HUES64 (cell line): ENCODE measurements at regions not wholly inside any gene's neighbourhood (a gene's known extent, or its start where the extent isn't known, plus 50 kb on each side); places are given as distances from the start of the nearest gene placed in this dataset.

ENCODE experiments used
- H3K27ac ChIP-seq: 2 replicates; pipeline ENCODE4 v1.7.0; 2013; ENCODE audit warnings: low read depth, low read length, inconsistent platforms
- H3K27me3 ChIP-seq: 2 replicates; pipeline ENCODE4 v1.6.1; 2013; ENCODE audit warnings: mild to moderate bottlenecking, low read length; ENCODE audit not compliant: insufficient read depth
- H3K36me3 ChIP-seq: 2 replicates; pipeline ENCODE4 v1.6.1; 2013; ENCODE audit warnings: mild to moderate bottlenecking, low read length; ENCODE audit not compliant: insufficient read depth
- H3K4me1 ChIP-seq: 2 replicates; pipeline ENCODE4 v1.6.1; 2013; ENCODE audit warnings: mild to moderate bottlenecking, low read length, moderate library complexity; ENCODE audit not compliant: insufficient read depth
- H3K4me3 ChIP-seq: 2 replicates; pipeline ENCODE4 v1.5.1; 2013; ENCODE audit warnings: mild to moderate bottlenecking, low read length, moderate library complexity
- H3K9ac ChIP-seq: 2 replicates; pipeline ENCODE4 v1.6.1; 2013; ENCODE audit warnings: mild to moderate bottlenecking, low read depth, low read length
- H3K9me3 ChIP-seq: 2 replicates; pipeline ENCODE4 v1.6.1; 2013; ENCODE audit warnings: low read depth, low read length; ENCODE audit not compliant: insufficient read depth
- WGBS: fragments of 150-250, 120-280 bp; methylation state at CpG from one replicate; pipeline ENCODE4 v1.1.7; 2013; ENCODE audit warnings: missing lambda C conversion rate; 5-methylcytosine and 5-hydroxymethylcytosine counted together

- no peak overlapping the region for H3K4me3 ChIP-seq
- 100% methylated on average over 1 of the region's 1 CpG for WGBS
- H3K4me1 ChIP-seq = peaks cover 10% of the 10 kb centered on the region
- H3K27ac ChIP-seq = no peak overlapping the region
- no peak overlapping the region for H3K9ac ChIP-seq
- H3K27me3 ChIP-seq = no peaks in the 10 kb centered on the region
- no peaks in the 10 kb centered on the region for H3K36me3 ChIP-seq
- H3K9me3 ChIP-seq = no peaks in the 10 kb centered on the region
These were observed 918.1 kb upstream of the SORCS1 start for GRCh38 chr10:108082596-108082995.

- Histone ChIP-seq H3K27ac (no peak overlapping the region), H3K36me3 (no peaks in the 10 kb centered on the region), H3K27me3 (no peaks in the 10 kb centered on the region), H3K9ac (no peak overlapping the region), H3K4me1 (no peaks in the 10 kb centered on the region), H3K4me3 (no peak overlapping the region), H3K9me3 (no peaks in the 10 kb centered on the region)
- WGBS = 82% methylated on average over 2 of the region's 2 CpGs
These were observed 913.8 kb upstream of the SORCS1 start for GRCh38 chr10:108078263-108078662.

- Histone ChIP-seq H3K9me3 (no peaks in the 10 kb centered on the region), H3K4me3 (no peak overlapping the region), H3K36me3 (no peaks in the 10 kb centered on the region), H3K27ac (no peak overlapping the region), H3K4me1 (no peaks in the 10 kb centered on the region), H3K9ac (no peak overlapping the region), H3K27me3 (no peaks in the 10 kb centered on the region)
- 88% methylated on average over 2 of the region's 3 CpGs for WGBS
These were observed 908.0 kb upstream of the SORCS1 start for GRCh38 chr10:108072466-108072865.

GRCh38 chr10:108070789-108071188 is 906.3 kb upstream of the SORCS1 start:
- Histone ChIP-seq H3K4me1 (no peaks in the 10 kb centered on the region), H3K4me3 (no peak overlapping the region), H3K36me3 (no peaks in the 10 kb centered on the region), H3K27me3 (no peaks in the 10 kb centered on the region), H3K9me3 (no peaks in the 10 kb centered on the region), H3K9ac (no peak overlapping the region), H3K27ac (no peak overlapping the region)
- WGBS = 88% methylated on average over 1 of the region's 2 CpGs

- Histone ChIP-seq H3K36me3 (no peaks in the 10 kb centered on the region), H3K27ac (no peak overlapping the region), H3K9ac (no peak overlapping the region), H3K4me3 (no peak overlapping the region), H3K9me3 (no peaks in the 10 kb centered on the region), H3K27me3 (no peaks in the 10 kb centered on the region), H3K4me1 (no peaks in the 10 kb centered on the region)
- WGBS = 100% methylated on average over 1 of the region's 1 CpG
These were observed 904.6 kb upstream of the SORCS1 start for GRCh38 chr10:108069096-108069495.

GRCh38 chr10:108064746-108065260 is 900.3 kb upstream of the SORCS1 start:
- Histone ChIP-seq H3K4me1 (peaks cover 6% of the 10 kb centered on the region; the same call in 1 of the 2 replicates), H3K36me3 (no peaks in the 10 kb centered on the region), H3K27ac (no peak overlapping the region), H3K4me3 (no peak overlapping the region), H3K9me3 (no peaks in the 10 kb centered on the region), H3K27me3 (no peaks in the 10 kb centered on the region), H3K9ac (no peak overlapping the region)

- WGBS = 83% methylated on average over 1 of the region's 1 CpG
- H3K4me1 ChIP-seq = peaks cover 6% of the 10 kb centered on the region; the same call in 1 of the 2 replicates
- H3K27ac ChIP-seq = no peak overlapping the region
- H3K36me3 ChIP-seq = no peaks in the 10 kb centered on the region
- H3K4me3 ChIP-seq = no peak overlapping the region
- no peak overlapping the region for H3K9ac ChIP-seq
- no peaks in the 10 kb centered on the region for H3K27me3 ChIP-seq
- H3K9me3 ChIP-seq = no peaks in the 10 kb centered on the region
These were observed 895.7 kb upstream of the SORCS1 start for GRCh38 chr10:108060246-108060645.

- Histone ChIP-seq H3K36me3 (no peaks in the 10 kb centered on the region), H3K4me1 (peaks cover 10% of the 10 kb centered on the region), H3K27ac (no peak overlapping the region), H3K9ac (no peak overlapping the region), H3K27me3 (no peaks in the 10 kb centered on the region), H3K9me3 (no peaks in the 10 kb centered on the region), H3K4me3 (no peak overlapping the region)
- WGBS = 90% methylated on average over 1 of the region's 1 CpG
These were observed 891.0 kb upstream of the SORCS1 start for GRCh38 chr10:108055506-108055905.

GRCh38 chr10:108052981-108053380 is 888.5 kb upstream of the SORCS1 start:
- Histone ChIP-seq H3K36me3 (no peaks in the 10 kb centered on the region), H3K9ac (no peak overlapping the region), H3K4me3 (no peak overlapping the region), H3K9me3 (no peaks in the 10 kb centered on the region), H3K27me3 (no peaks in the 10 kb centered on the region), H3K27ac (no peak overlapping the region), H3K4me1 (peaks cover 6% of the 10 kb centered on the region; the same call in 1 of the 2 replicates)
- 83% methylated on average over 1 of the region's 1 CpG for whole genome bisulfite sequencing

GRCh38 chr10:108051218-108051617 is 886.7 kb upstream of the SORCS1 start:
- Histone ChIP-seq H3K27me3 (no peaks in the 10 kb centered on the region), H3K9me3 (no peaks in the 10 kb centered on the region), H3K36me3 (no peaks in the 10 kb centered on the region), H3K4me1 (peaks cover 6% of the 10 kb centered on the region; the same call in 1 of the 2 replicates), H3K27ac (no peak overlapping the region), H3K4me3 (no peak overlapping the region), H3K9ac (no peak overlapping the region)
- 91% methylated on average over 2 of the region's 2 CpGs for WGBS

GRCh38 chr10:108050626-108051025 is 886.1 kb upstream of the SORCS1 start:
- Histone ChIP-seq H3K9me3 (no peaks in the 10 kb centered on the region), H3K27me3 (no peaks in the 10 kb centered on the region), H3K9ac (no peak overlapping the region), H3K4me3 (no peak overlapping the region), H3K27ac (no peak overlapping the region), H3K36me3 (no peaks in the 10 kb centered on the region), H3K4me1 (peaks cover 6% of the 10 kb centered on the region; the same call in 1 of the 2 replicates)
- WGBS = 100% methylated on average over 1 of the region's 1 CpG

GRCh38 chr10:108049668-108050067 is 885.2 kb upstream of the SORCS1 start:
- H3K4me1 ChIP-seq = peaks cover 6% of the 10 kb centered on the region; the same call in 1 of the 2 replicates
- H3K36me3 ChIP-seq = no peaks in the 10 kb centered on the region
- no peak overlapping the region for H3K9ac ChIP-seq
- H3K9me3 ChIP-seq = no peaks in the 10 kb centered on the region
- no peak overlapping the region for H3K27ac ChIP-seq
- no peak overlapping the region for H3K4me3 ChIP-seq
- 100% methylated on average over 1 of the region's 1 CpG for WGBS
- no peaks in the 10 kb centered on the region for H3K27me3 ChIP-seq
